ENCODE measurements at regions not wholly inside any gene's neighbourhood (a gene's known extent, or its start where the extent isn't known, plus 50 kb on each side); places are given as distances from the start of the nearest gene placed in this dataset.

DNA sequence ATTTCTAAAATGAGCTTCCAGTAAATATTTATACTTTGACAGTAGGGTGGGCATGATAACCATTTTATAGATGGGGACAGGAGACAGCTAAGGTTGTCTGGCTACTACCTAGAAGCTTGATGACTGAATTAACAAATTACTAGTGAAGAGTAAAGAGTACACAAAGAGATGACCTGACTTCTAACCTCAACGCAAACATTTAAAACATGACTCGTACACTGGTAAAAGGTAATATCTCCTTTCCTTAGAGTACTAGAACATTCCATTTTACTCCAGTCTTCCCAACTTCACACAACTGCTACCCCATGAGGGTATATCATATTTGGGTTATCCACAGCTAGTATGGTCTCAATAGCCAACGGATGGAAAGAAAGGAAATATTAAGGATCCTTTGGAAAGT is 258.9 kb downstream of the FOXO1 start:
- ChIA-PET CTCF (no interaction called here), POLR2A (interaction anchor here (0.6 to 1.6 kb wide), 4 partner anchors 9 to 258 kb away, joined by 3 to 4 read pairs (median 3); no protein-coding TSS in a partner anchor)
- H3K36me3 Mint-ChIP-seq (ENCODE audit: low read depth): no peaks in the 10 kb centered on the region
- peaks cover 16% of the 10 kb centered on the region for H3K4me1 Mint-ChIP-seq
- no peak overlapping the region for H3K4me3 Mint-ChIP-seq
- DNase-seq (no peak), ATAC-seq (ENCODE audit: low read depth) (no peak)
- intact Hi-C loops (cut with micrococcal nuclease): loop anchor here (10.0 kb wide), 1 partner anchor 367 kb away; the partner anchor contains the start of gene MRPS31
- H3K27ac Mint-ChIP-seq: no peak overlapping the region
- TF ChIP-seq, protein P1, sequence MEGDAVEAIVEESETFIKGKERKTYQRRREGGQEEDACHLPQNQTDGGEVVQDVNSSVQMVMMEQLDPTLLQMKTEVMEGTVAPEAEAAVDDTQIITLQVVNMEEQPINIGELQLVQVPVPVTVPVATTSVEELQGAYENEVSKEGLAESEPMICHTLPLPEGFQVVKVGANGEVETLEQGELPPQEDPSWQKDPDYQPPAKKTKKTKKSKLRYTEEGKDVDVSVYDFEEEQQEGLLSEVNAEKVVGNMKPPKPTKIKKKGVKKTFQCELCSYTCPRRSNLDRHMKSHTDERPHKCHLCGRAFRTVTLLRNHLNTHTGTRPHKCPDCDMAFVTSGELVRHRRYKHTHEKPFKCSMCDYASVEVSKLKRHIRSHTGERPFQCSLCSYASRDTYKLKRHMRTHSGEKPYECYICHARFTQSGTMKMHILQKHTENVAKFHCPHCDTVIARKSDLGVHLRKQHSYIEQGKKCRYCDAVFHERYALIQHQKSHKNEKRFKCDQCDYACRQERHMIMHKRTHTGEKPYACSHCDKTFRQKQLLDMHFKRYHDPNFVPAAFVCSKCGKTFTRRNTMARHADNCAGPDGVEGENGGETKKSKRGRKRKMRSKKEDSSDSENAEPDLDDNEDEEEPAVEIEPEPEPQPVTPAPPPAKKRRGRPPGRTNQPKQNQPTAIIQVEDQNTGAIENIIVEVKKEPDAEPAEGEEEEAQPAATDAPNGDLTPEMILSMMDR (IDR thresholded peaks at IDR 0.05): no peak
- no peaks in the 10 kb centered on the region for H3K27me3 Mint-ChIP-seq
- H3K9me3 Mint-ChIP-seq: peaks cover 2% of the 10 kb centered on the region

DNA sequence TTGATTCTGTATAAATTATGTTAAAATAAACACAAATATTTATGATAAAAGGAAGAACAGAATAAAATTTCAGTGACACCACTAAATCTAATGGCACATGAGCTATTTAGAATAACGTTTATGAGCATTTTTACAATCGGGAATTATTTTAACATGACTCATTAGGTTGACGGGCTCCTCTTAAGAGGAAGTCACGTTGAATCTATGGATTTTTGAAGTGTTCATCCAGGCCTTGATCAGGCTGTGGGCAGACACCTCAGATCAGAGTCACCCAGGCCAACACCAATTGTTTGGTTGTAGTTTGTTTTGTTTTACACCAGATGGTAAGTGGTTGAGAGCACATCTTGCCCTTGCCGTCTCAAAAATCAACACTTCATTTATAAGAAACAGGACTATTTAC is 257.8 kb downstream of the FOXO1 start:
- Mint-ChIP-seq H3K9me3 (peaks cover 2% of the 10 kb centered on the region), H3K36me3 (ENCODE audit: low read depth) (no peaks in the 10 kb centered on the region), H3K4me1 (peaks cover 11% of the 10 kb centered on the region), H3K27me3 (no peaks in the 10 kb centered on the region), H3K4me3 (no peak overlapping the region), H3K27ac (no peak overlapping the region)
- no peak for ATAC-seq (ENCODE audit: low read depth)
- intact Hi-C loops (cut with micrococcal nuclease): loop anchor here (10.0 kb wide), 1 partner anchor 366 kb away; the partner anchor contains the start of gene MRPS31
- no peak for DNase-seq
- TF ChIP-seq, protein P1 (IDR thresholded peaks at IDR 0.05): no peak
- ChIA-PET POLR2A (interaction anchor here (0.9 to 1.6 kb wide), 3 partner anchors 8 to 257 kb away, joined by 3 to 4 read pairs (median 3); no protein-coding TSS in a partner anchor), CTCF (no interaction called here)

DNA sequence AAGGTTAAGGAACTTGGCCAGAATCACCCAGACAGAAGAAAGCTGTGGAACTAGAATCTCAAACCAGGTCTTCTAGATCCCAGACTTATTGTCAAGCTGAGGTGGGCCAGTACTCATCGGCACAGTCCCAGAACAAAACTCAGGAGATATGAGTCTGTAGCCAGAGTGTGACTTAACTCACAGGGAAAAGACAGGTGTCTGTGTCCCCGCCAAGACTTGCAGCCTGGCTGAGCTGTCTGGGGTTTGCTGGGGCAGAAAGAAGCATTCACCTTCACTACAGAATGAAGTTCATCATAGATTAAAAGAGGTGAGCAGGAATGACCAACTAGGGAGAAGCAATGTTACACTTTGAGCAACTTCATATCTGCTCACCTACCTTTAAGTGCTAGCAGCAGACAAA is 257.2 kb downstream of the FOXO1 start:
- H3K9me3 Mint-ChIP-seq: peaks cover 2% of the 10 kb centered on the region
- ChIA-PET CTCF (no interaction called here), POLR2A (interaction anchor here (1.2 kb wide), 1 partner anchor 24 kb away, joined by 3 read pairs; no protein-coding TSS in a partner anchor)
- no peak overlapping the region for H3K4me3 Mint-ChIP-seq
- TF ChIP-seq, protein P1 (IDR thresholded peaks at IDR 0.05): no peak
- intact Hi-C loops (cut with micrococcal nuclease): loop anchor here (10.0 kb wide), 1 partner anchor 366 kb away; the partner anchor contains the start of gene MRPS31
- peaks cover 7% of the 10 kb centered on the region for H3K4me1 Mint-ChIP-seq
- DNase-seq (no peak), ATAC-seq (ENCODE audit: low read depth) (no peak)
- H3K27me3 Mint-ChIP-seq: no peaks in the 10 kb centered on the region
- H3K36me3 Mint-ChIP-seq (ENCODE audit: low read depth): no peaks in the 10 kb centered on the region
- no peak overlapping the region for H3K27ac Mint-ChIP-seq

DNA sequence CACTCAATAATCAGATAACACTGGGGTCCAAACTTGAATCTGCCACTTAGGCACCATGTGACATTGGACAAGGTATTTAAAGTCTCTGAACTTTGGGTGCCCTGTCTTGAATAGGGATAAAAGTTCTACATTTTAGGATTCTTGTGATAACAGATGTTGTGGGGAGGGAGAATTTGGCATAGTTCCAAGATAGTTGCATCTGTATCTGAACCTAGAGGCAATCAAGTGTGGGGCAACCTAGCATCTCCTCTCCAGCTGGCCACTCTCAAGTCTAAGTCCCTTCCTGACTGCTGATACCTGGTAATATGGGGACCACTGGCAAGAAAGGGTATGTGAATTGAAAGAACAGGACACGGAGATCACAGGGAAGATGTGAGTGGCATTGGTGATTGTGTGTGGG is 256.1 kb downstream of the FOXO1 start:
- DNase-seq (no peak), ATAC-seq (ENCODE audit: low read depth) (no peak)
- Mint-ChIP-seq H3K9me3 (peaks cover 2% of the 10 kb centered on the region), H3K4me3 (no peak overlapping the region), H3K4me1 (peaks cover 7% of the 10 kb centered on the region), H3K36me3 (ENCODE audit: low read depth) (no peaks in the 10 kb centered on the region), H3K27me3 (no peaks in the 10 kb centered on the region), H3K27ac (no peak overlapping the region)
- intact Hi-C loops (cut with micrococcal nuclease): no loop called here
- TF ChIP-seq, protein P1 (IDR thresholded peaks at IDR 0.05): no peak
- POLR2A ChIA-PET: no interaction called here
- CTCF ChIA-PET: no interaction called here

DNA sequence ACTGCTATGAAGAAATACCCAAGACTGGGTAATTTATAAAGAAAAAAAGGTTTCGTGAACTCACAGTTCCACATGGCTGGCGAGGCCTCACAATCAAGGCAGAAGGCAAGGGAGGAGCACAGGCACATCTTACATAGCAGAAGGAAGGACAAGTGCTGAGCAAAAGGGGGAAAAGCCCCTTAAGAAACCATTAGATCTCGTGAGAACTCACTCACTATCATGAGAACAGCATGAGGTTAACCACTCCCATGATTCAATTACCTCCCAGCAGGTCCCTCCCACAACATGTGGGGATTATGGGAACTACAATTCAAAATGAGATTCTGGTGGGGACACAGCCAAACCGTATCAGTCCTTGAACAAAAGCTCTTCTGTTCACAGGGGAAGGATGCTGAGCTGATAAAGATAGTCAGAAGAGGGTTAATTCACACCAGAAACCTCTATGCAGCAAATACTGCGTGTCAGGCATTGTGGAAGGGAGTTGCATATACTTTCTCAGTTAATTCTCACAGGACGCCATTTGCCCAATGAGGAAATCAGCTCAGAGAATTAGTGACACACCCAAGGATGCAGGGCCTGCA is 246.2 kb downstream of the FOXO1 start:
- no peaks in the 10 kb centered on the region for H3K27me3 Mint-ChIP-seq
- H3K36me3 Mint-ChIP-seq (ENCODE audit: low read depth): no peaks in the 10 kb centered on the region
- no peaks in the 10 kb centered on the region for H3K9me3 Mint-ChIP-seq
- CTCF ChIA-PET: interaction anchor here (2.0 kb wide), 1 partner anchor 11 kb away, joined by 6 read pairs; no protein-coding TSS in a partner anchor
- H3K4me3 Mint-ChIP-seq: no peak overlapping the region
- peaks cover 32% of the 10 kb centered on the region for H3K4me1 Mint-ChIP-seq
- POLR2A ChIA-PET: interaction anchor here (0.6 to 1.0 kb wide), 2 partner anchors 13 to 31 kb away, joined by 3 read pairs; no protein-coding TSS in a partner anchor
- TF ChIP-seq, protein P1 (IDR thresholded peaks at IDR 0.05): no peak
- intact Hi-C loops (cut with micrococcal nuclease): no loop called here
- ATAC-seq (ENCODE audit: low read depth) (no peak), DNase-seq (no peak)
- no peak overlapping the region for H3K27ac Mint-ChIP-seq
